ENCODE measurements at regions not wholly inside any gene's neighbourhood (a gene's known extent, or its start where the extent isn't known, plus 50 kb on each side); places are given as distances from the start of the nearest gene placed in this dataset.
"Not testable (repeated sequence)": the region's sequence is repeated elsewhere in the genome, so short reads cannot be mapped to it uniquely, and the experiment has no call there.

DNA sequence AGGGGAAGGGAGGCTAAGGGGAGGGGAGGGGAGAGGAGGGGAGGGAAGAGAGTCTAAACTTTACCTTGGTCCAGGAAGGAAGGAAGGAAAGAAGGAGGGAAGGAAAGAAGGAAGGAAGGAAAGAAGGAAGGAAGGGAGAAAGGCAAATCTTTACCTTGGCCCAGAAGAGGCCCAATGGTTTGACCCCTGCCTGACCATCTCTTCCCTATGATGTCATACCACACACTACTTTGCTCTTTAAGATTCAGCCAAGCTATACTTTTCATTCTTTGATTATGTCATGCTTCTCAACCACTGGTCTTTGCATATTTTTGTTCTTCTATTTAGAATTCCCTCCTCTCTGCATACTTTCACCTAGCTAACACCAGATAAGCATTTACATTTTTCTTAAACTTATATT lies 1077.5 kb downstream of the PCDH9 start (continued):
- TF ChIP-seq, protein P1, sequence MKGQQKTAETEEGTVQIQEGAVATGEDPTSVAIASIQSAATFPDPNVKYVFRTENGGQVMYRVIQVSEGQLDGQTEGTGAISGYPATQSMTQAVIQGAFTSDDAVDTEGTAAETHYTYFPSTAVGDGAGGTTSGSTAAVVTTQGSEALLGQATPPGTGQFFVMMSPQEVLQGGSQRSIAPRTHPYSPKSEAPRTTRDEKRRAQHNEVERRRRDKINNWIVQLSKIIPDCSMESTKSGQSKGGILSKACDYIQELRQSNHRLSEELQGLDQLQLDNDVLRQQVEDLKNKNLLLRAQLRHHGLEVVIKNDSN (CRISPR knock-in tag; IDR thresholded peaks at IDR 0.05) = no peak
- TF ChIP-seq HMGA2 (CRISPR knock-in tag; IDR thresholded peaks at IDR 0.05) (no peak), ZNF317 (CRISPR knock-in tag; IDR thresholded peaks at IDR 0.05; ENCODE audit: borderline replicate concordance, low read depth) (no peak), NR1H2 (CRISPR knock-in tag; IDR thresholded peaks at IDR 0.05) (no peak), GTF2I (CRISPR knock-in tag; conservative IDR thresholded peaks at IDR 0.05) (no peak)

DNA sequence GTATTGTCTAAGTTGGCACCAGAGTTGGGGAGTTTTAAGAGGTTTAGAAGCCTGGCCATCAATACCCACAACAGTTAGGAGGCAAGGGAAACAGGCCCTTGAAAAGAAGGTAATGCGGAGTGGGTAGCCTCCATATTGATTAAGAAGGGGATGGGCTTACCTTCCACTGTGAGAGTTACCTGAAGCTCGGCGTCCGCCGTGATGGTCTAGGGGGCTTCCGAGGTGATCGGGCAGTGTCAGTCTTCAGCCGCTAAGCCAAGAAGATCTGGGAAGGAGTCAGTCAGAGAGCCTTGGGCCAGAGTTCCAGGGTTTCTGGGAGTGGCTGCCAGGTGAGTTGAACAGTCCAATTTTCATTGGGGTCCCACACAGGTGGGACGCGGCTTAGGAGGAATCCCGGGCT lies 1085.8 kb downstream of the PCDH9 start:
- Mint-ChIP-seq H3K4me3 (peak overlapping the region; percentile 78), H3K4me1 (peaks cover 39% of the 10 kb centered on the region), H3K36me3 (peaks cover 23% of the 10 kb centered on the region)
- CTCF ChIA-PET; POLR2A ChIA-PET; H3K9me3 Mint-ChIP-seq; H3K27ac Mint-ChIP-seq; DNase-seq (ENCODE audit: low spot score); ATAC-seq; H3K27me3 Mint-ChIP-seq (ENCODE audit: low read depth): not testable (repeated sequence)

DNA sequence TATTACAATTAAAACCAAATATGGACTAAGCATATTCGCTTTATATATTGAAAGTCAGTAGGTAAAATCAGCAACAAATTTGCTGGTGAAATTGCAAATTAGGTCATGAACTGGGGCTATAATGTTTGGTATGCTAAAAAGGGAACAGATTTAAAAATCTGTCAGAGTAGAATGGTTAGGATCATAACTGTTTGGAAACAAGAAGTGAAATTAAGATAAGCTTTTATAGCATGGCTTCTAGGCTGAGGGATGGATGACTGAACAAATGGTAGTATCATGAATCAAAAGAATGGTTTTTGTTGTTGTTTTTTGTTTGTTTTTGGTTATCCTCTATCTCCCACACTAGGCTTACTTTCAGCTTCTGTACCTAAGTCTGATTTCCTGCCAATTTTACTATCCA lies 1090.4 kb downstream of the PCDH9 start:
- no peak overlapping the region for H3K27ac Mint-ChIP-seq
- ATAC-seq (no peak), DNase-seq (ENCODE audit: low spot score) (no peak)
- H3K36me3 Mint-ChIP-seq = peaks cover 24% of the 10 kb centered on the region
- TF ChIP-seq, protein P2, sequence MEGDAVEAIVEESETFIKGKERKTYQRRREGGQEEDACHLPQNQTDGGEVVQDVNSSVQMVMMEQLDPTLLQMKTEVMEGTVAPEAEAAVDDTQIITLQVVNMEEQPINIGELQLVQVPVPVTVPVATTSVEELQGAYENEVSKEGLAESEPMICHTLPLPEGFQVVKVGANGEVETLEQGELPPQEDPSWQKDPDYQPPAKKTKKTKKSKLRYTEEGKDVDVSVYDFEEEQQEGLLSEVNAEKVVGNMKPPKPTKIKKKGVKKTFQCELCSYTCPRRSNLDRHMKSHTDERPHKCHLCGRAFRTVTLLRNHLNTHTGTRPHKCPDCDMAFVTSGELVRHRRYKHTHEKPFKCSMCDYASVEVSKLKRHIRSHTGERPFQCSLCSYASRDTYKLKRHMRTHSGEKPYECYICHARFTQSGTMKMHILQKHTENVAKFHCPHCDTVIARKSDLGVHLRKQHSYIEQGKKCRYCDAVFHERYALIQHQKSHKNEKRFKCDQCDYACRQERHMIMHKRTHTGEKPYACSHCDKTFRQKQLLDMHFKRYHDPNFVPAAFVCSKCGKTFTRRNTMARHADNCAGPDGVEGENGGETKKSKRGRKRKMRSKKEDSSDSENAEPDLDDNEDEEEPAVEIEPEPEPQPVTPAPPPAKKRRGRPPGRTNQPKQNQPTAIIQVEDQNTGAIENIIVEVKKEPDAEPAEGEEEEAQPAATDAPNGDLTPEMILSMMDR (IDR thresholded peaks at IDR 0.05) = no peak
- TF ChIP-seq OVOL2 (CRISPR knock-in tag; IDR thresholded peaks at IDR 0.05; ENCODE audit: borderline replicate concordance) = no peak
- TF ChIP-seq, protein P3, sequence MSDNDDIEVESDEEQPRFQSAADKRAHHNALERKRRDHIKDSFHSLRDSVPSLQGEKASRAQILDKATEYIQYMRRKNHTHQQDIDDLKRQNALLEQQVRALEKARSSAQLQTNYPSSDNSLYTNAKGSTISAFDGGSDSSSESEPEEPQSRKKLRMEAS (CRISPR knock-in tag; IDR thresholded peaks at IDR 0.05) = no peak
- TF ChIP-seq IRF2 (CRISPR knock-in tag; IDR thresholded peaks at IDR 0.05; ENCODE audit: borderline replicate concordance, low read depth) = no peak
- TF ChIP-seq KAT7 (CRISPR knock-in tag; IDR thresholded peaks at IDR 0.05; ENCODE audit: borderline replicate concordance) = no peak
- TF ChIP-seq ZNF423 (CRISPR knock-in tag; IDR thresholded peaks at IDR 0.05) = no peak
- H3K27me3 Mint-ChIP-seq (ENCODE audit: low read depth) = no peaks in the 10 kb centered on the region
- no peak overlapping the region for H3K4me3 Mint-ChIP-seq
- POLR2A ChIA-PET = no interaction called here
- CTCF ChIA-PET = no interaction called here
- peaks cover 17% of the 10 kb centered on the region; the same call in 1 of the 2 replicates for H3K4me1 Mint-ChIP-seq
- no peaks in the 10 kb centered on the region for H3K9me3 Mint-ChIP-seq

DNA sequence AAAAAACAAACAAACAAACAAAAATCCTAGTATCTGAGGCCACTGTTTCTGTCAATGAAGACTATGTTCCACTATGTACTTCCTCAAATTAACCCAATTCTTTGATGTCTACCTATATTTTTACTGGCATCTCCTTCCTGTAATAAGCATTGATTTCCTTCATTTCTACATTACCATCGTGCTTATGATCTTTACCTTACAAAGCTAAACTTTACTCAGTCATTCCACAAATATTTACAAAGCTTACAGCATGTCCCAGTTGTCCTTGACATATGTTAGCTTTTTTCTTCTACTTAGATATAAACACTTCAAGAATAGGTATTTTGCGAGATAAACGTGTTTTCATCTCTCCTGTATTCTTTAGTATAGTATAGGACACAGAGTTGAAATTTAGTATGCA lies 1090.9 kb downstream of the PCDH9 start:
- POLR2A ChIA-PET = no interaction called here
- H3K27me3 Mint-ChIP-seq (ENCODE audit: low read depth) = no peaks in the 10 kb centered on the region
- CTCF ChIA-PET = no interaction called here
- DNase-seq (ENCODE audit: low spot score) = no peak
- ATAC-seq = no peak
- no peak overlapping the region for H3K27ac Mint-ChIP-seq
- H3K9me3 Mint-ChIP-seq = no peaks in the 10 kb centered on the region
- peaks cover 16% of the 10 kb centered on the region; the same call in 1 of the 2 replicates for H3K4me1 Mint-ChIP-seq
- peaks cover 24% of the 10 kb centered on the region for H3K36me3 Mint-ChIP-seq
- no peak overlapping the region for H3K4me3 Mint-ChIP-seq
- TF ChIP-seq ETV6 (CRISPR knock-in tag; IDR thresholded peaks at IDR 0.05) (no peak), SP1 (CRISPR knock-in tag; conservative IDR thresholded peaks at IDR 0.05) (no peak), ZNF263 (CRISPR knock-in tag; IDR thresholded peaks at IDR 0.05; ENCODE audit: low read depth) (no peak), HMGA2 (CRISPR knock-in tag; IDR thresholded peaks at IDR 0.05) (no peak), FOXJ3 (CRISPR knock-in tag; IDR thresholded peaks at IDR 0.05; ENCODE audit: borderline replicate concordance) (no peak), JAZF1 (CRISPR knock-in tag; IDR thresholded peaks at IDR 0.05) (no peak), RELA (CRISPR knock-in tag; IDR thresholded peaks at IDR 0.05; ENCODE audit: borderline replicate concordance) (no peak), NFE2L1 (CRISPR knock-in tag; IDR thresholded peaks at IDR 0.05) (no peak), SMAD4 (CRISPR knock-in tag; IDR thresholded peaks at IDR 0.05) (no peak), ATF1 (CRISPR knock-in tag; IDR thresholded peaks at IDR 0.05) (no peak), ZNF232 (CRISPR knock-in tag; IDR thresholded peaks at IDR 0.05) (no peak)
- TF ChIP-seq, protein P4, sequence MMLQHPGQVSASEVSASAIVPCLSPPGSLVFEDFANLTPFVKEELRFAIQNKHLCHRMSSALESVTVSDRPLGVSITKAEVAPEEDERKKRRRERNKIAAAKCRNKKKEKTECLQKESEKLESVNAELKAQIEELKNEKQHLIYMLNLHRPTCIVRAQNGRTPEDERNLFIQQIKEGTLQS (CRISPR knock-in tag; conservative IDR thresholded peaks at IDR 0.05) = no peak
- TF ChIP-seq, protein P5, sequence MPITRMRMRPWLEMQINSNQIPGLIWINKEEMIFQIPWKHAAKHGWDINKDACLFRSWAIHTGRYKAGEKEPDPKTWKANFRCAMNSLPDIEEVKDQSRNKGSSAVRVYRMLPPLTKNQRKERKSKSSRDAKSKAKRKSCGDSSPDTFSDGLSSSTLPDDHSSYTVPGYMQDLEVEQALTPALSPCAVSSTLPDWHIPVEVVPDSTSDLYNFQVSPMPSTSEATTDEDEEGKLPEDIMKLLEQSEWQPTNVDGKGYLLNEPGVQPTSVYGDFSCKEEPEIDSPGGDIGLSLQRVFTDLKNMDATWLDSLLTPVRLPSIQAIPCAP (CRISPR knock-in tag; IDR thresholded peaks at IDR 0.05) = no peak
- TF ChIP-seq, protein P6, sequence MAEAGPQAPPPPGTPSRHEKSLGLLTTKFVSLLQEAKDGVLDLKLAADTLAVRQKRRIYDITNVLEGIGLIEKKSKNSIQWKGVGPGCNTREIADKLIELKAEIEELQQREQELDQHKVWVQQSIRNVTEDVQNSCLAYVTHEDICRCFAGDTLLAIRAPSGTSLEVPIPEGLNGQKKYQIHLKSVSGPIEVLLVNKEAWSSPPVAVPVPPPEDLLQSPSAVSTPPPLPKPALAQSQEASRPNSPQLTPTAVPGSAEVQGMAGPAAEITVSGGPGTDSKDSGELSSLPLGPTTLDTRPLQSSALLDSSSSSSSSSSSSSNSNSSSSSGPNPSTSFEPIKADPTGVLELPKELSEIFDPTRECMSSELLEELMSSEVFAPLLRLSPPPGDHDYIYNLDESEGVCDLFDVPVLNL (CRISPR knock-in tag; IDR thresholded peaks at IDR 0.05; ENCODE audit: borderline replicate concordance, low read depth) = no peak
- TF ChIP-seq, protein P7, sequence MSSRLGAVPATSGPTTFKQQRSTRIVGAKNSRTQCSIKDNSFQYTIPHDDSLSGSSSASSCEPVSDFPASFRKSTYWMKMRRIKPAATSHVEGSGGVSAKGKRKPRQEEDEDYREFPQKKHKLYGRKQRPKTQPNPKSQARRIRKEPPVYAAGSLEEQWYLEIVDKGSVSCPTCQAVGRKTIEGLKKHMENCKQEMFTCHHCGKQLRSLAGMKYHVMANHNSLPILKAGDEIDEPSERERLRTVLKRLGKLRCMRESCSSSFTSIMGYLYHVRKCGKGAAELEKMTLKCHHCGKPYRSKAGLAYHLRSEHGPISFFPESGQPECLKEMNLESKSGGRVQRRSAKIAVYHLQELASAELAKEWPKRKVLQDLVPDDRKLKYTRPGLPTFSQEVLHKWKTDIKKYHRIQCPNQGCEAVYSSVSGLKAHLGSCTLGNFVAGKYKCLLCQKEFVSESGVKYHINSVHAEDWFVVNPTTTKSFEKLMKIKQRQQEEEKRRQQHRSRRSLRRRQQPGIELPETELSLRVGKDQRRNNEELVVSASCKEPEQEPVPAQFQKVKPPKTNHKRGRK (CRISPR knock-in tag; IDR thresholded peaks at IDR 0.05; ENCODE audit: borderline replicate concordance) = no peak
